Stimulated activated CD8-positive, alpha-beta memory T cell treated with anti-CD3 and anti-CD28 coated beads, Interleukin-15, amount 100 ng/mL, for 1 hour (primary cell): ENCODE measurements at regions not wholly inside any gene's neighbourhood (a gene's known extent, or its start where the extent isn't known, plus 50 kb on each side); places are given as distances from the start of the nearest gene placed in this dataset.
"Not testable (repeated sequence)": the region's sequence is repeated elsewhere in the genome, so short reads cannot be mapped to it uniquely, and the experiment has no call there.

Experiments used
- DNase-seq: peaks from one replicate; pipeline ENCODE4 v3.0.0-alpha.2; 2020; ENCODE audit warnings: low read depth

DNA sequence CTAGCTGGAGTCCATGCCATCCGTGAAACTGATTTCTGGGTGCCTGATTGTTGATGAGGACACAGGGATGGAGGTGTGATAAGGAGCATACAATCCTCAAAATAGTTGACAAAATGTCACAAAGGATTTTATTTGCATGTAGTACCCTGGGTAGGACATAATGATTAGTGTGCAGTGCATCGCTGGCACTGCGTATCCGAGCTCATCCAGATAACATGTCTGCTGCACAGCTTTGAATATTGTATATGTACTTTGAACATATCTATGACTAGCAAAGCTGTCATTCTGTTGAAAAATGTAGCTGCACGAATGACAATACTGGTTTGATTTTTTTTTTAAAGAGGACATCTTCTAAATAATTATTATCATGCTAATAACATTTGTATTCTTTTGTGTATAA, 529.7 kb upstream of the FANCL start:
- DNase-seq: no peak

DNA sequence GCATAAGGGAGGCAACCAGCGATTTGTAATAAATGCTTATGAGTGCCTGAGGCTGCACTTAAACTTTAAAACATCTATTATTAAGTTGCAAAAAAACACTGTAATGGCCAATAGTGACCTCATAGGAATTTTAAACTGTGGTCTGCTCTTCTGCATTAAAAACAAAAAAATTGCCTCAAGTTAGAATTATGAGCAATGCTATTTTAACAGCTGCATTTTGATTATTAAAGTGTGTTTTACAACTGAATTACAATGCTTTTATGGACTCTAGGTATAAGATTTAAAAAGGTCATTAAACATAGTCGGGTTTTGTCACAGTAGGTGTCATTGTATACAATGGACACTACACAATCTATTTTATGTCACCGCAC, 528.7 kb upstream of the FANCL start:
- DNase-seq: no peak

DNA sequence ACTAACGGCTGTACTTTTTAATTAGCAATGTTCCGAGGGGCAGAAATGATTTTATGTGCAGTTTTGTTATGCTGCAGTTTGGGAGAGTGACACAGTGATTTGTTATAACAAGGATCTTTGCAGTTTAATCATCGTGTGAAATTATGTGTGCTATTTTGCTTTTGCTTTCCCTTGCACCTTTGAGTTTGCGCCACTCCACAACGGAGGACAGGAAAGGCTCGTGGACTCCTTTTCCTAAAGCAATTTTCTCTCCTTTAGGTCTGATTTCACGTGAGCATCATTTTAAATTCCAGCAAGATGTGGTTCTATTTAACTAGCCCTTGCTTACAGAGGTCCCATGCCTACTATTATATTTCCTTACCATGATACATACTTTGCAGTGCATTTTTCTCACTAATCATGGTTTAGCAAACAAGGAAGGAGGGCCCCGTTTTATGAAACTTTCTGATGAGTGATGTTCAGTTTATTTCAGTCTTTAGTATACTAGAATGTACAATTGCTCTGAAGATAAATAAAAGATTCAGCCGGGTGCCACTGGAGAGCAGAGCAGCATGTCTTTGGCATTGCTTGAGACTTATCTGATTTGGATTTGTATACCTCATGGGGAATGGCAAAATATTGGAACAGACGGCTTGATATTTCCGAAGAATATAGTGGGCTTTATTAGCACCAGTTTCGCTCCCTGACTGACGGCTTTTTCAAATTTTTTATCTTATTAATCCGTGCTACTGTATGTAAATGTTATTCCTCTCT, 528.2 kb upstream of the FANCL start:
- DNase-seq: no peak

DNA sequence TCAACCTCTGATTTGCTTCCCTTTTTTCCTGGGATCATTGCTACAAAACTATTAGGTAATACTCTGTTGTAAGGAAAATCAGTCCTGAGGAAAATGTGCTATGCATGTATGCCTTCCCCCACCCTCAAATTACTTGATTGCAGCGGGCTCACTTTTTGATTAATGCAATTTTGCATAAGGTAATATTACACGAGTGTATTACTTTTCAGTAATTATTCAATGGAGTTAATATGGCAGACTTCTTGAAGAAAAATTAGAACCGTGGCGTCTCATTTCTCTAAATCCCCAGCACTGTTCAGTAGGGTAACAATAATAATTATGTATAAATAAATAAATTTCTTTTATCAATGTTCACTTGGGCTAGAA, 527.6 kb upstream of the FANCL start:
- DNase-seq: no peak

DNA sequence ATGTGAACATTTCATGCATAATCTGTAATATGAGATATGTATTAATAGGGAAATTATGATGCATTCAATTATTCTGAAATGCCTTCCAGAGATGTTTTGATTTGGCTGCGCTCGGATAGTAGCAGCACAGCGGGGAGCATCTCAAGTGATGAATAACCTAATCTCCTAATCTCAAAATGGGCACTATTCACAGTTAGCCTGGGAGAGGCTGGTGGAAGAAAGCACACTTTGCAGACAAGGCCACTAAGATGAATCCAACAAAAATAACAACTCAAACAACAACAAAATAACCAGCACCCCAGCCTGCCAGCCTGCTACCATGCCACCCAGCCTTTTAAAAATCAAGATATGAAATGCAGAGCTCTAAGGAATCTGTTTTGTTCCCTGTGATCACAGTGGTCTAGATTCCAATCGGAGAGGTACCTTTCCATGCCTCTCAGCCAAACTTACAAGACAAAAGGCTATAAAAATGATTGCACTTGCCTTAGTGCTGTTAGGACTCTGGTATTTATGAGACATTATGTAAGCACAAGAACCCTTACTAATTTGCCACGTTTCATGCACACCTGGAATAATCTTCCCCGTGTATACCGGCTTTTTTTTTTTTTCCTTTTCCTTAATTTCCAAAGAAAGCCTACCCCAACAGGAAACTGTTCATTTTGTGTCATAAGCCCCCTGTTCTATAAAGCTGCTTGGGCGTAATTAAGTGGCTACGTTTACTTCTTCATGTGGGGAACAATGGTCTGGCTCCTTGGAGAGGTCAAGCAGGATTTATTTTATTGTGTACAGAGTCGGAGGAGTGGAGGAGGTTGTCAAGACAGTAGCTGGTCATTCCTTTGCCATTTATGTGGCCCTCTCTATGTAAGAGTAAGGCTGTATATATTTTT, 526.9 kb upstream of the FANCL start:
- no peak for DNase-seq

DNA sequence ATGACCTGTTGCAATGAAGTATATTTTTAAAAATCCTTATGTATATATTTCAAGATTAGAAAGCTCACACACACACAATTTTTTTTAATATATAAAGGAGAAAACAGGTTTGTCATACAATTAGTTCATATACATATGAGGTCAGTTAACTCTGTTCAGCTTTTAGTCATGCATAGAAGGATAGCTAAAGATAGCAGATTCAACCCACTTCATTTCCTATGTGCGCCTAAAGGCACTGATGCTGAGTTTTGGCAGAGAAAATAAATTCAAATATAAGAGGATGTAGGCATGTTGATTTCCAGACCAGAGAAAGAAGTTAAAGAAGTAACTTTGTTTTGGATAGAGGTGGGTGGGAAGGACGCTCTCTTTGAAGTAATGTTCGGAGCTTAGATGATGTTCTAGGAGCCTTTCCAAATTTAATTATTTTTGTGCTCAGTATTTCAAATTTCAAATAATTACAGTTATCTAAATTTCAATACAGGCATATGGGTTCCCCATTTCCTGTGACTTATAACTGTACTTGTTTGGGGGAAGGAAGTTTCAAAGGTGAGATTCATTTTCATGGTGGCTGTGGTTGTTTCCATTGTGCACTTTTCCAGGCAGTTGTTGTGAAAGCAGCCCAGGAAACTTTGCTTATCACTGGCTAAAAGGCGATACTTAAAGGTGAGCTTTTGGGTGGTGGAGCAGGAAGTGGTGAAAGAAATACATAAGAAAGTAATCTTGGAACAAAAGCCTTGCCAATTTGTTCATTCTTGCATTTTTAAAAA, 523.4 kb upstream of the FANCL start:
- no peak for DNase-seq

DNA sequence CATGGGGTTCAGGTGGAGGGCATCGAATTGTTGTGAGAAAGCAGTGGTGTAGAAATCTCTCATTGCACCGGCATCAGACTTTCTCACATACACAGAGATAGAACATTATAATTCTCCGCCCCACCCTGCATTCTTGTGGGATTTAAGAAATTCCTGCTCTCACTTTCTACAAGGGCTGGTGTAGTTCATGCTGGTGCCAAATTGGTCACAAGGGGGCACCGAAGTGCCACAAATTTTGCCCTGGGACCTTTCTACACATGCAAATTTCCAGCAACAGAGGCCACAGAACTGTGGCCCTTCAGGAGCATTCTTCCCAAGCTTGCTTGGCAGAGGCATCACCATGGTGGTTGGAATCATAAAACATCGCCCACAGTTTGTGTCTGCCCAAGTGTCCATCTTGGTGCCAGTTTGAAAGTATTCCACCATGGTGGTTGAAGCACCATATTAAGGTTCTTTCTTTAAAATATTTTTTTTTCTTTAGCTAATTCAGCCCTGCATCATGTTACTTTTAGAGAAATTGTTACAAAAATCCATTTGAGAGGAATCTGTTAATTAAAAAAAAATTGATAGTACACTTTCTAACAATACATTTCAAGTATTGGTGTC, 521.2 kb upstream of the FANCL start:
- DNase-seq: no peak

DNA sequence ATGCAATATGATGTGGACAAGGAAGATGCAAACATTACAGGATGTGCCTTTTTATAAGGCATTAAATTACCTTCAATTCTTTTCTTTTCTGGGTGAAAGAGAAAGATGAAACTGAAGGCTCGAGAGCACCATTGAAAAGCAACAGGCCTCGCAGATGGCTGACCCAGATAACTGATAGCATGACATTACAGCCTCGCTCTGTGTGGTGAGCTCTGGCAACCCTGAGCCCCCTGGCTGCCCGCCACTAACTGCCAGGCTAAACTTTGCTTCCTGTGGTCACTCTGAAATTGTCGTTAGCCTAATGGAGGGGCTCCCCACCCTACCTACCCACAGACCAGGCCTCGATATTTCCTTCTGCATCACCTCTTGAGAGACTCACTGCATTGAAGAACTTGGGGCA, 516.8 kb upstream of the FANCL start:
- DNase-seq: no peak

DNA sequence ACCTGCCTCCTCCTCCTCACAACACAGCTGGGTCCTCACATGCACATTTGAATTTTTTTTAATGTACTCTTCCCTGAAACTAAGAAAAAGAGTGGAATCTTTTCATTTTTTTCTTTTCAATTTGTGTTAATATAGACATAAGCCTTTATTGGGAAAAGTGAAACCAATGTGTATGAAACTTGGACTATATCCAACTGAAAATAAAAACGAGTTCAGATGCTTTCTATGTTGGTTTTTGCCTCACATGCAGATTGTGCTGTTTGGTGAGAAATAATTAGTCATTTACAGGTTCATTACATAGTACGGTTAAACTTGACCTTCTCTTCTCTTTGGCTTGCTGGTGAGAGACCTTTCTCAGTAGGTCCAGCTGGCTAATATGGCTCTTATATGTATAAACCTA, 515.2 kb upstream of the FANCL start:
- DNase-seq: no peak

DNA sequence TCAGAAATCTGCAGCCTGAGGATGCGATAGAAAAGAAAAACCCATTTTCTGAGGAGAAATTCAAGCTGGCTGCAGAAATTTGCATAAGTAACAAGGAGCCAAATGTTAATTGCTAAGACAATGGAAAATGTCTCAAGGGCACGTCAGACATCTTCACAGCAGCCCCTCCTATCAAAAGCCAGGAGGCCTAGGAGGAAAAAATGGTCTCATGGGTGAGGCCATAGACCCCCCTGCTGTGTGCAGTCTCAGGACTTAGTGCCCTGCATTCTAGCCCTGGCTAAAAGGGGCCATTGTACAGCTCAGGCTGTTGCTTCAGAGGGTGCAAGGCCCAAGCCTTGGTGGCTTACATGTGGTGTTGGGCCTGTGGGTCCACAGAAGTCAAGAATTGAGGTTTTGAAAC, 511.4 kb upstream of the FANCL start:
- DNase-seq: not testable (repeated sequence)

DNA sequence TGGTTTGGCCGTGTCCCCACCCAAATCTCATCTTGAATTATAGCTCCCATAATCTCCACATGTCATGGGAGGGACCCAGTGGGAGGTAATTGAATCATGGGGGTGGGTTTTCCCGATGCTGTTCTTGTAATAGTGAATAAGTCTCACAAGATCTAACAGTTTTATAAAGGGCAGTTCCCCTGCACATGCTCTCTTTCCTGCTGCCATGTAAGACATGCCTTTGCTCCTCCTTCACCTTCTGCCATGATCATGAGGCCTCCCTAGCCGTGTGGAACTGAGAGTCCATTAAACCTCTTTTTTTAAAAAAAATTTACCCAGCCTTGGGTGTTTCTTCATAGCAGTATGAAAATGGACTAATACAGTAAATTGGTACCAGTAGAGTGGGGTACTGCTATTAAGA, 510.6 kb upstream of the FANCL start:
- DNase-seq: not testable (repeated sequence)

DNA sequence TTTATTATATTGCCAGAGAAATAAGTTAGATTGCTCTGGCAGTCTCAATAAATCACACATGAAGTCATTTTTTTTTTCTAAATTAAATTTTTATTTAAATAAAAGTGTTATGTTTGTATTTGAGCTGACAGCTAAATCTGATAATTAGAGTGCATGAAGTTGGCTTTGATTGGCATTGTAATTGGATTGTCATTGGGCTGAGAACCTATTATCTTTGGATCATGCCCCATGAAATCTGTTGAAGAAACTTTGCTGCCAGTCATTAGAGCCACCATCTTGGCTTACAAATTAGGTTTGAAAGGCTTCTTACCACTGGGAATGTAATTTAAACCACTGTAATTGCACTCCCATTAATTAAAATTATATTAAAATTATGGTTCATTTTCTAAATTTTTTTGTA, 507.9 kb upstream of the FANCL start:
- no peak for DNase-seq

DNA sequence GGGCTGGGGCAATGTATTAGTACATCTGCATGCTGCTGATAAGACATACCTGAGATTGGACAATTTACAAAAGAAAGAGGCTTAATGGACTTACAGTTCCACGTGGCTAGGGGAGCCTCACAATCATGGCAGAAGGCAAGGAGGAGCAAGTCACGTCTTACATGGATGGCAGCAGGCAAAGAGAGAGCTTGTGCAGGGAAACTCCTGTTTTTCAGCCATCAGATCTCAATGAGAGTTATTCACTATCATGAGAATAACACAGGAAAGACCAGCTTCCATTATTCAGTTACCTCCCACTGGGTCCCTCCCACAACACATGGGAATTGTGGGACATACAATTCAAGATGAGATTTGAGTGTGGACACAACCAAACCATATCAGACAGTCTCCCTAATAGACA, 504.2 kb upstream of the FANCL start:
- not testable (repeated sequence) for DNase-seq

DNA sequence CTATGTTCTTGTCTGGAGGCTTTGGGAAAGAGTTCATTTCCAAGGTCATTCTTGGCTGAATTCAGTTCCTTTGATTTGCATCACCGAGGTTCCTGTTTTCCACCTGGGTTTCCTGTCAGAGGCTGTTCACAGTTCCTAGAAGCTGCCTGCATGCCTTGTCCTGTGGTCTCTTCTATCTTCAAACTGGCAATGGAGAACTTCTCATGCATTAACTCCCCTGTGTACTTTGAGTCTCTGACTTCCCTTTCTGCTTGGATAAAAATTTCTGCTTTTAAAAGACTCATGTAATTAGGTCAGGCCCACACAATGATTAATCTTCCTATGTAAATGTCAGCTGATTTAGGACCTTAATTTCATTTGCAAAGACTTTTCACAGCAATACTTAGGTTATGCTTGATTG, 499.3 kb upstream of the FANCL start:
- no peak for DNase-seq

DNA sequence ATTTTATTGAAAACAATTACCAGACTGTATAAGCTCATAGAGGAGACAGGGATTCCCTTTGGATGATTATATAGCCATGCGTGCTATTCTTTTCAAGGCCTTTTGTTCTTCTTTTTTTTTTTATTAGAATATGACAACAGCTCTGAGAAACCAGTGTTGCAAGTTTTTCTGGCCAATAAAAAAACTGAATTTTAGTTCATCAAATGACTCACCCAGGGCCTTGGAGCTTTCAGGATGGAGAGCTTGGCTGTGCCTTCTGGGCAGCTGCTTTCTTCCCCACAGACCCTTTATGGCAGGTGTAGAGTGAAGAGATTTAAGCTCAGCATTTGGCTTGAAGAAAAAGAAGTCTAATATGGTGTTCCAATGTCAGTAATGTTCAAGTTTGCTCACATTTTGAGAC, 497.9 kb upstream of the FANCL start:
- no peak for DNase-seq

DNA sequence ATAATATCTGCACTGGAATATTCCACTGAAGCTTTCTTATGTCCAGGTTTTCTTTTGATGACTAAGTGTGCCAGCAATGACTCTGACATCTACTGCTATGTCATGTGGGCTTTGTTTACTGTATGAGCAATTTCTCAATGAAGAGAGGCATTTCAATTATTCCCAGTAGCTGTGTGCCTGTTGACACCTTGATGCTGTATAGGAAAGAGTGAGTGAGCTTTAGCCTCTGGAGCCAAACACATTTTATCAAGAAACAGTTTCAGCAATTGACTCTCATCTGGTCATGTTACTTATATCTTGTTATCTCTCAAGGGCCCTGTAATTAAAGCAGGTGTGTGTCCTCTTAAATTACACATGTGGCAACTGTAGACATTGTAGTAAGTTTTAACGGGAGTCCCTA, 493.2 kb upstream of the FANCL start:
- DNase-seq: no peak

DNA sequence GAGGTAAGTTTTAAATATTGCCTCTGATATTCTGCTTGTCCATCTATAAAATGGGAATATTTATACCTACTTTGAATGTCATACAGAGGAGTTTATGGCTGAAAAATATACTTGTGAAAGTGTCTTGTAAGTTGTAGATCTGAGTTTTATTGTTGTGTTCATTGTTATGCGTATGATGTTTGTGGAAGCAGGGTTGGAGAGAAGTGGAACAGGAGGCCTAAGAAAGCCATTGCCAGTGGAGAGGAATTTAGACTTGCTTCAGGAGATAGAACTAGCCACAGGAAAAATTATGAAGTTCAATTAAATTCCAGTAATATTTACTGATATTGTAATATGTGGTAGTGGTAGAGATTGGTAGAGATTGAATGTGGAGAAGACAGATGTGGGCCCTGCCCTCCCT, 491.9 kb upstream of the FANCL start:
- DNase-seq: no peak

DNA sequence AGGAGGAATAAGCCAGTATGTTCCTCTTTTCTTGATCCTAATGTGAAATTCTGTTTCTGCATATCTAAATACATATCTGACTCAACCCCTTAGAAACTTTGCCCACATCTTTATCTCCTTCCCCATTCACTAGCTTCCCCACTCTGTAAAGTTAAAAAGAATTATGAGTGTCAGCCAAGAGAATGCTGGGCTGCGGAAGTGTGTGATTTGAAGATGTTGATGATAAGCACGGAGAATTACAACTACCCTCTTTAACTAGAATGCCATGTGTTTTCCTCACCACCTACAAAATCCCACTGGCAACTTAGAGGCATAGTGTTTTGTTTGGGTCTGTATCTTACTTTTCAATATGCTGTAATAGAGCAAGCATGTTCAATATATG, 490.4 kb upstream of the FANCL start:
- DNase-seq: no peak

DNA sequence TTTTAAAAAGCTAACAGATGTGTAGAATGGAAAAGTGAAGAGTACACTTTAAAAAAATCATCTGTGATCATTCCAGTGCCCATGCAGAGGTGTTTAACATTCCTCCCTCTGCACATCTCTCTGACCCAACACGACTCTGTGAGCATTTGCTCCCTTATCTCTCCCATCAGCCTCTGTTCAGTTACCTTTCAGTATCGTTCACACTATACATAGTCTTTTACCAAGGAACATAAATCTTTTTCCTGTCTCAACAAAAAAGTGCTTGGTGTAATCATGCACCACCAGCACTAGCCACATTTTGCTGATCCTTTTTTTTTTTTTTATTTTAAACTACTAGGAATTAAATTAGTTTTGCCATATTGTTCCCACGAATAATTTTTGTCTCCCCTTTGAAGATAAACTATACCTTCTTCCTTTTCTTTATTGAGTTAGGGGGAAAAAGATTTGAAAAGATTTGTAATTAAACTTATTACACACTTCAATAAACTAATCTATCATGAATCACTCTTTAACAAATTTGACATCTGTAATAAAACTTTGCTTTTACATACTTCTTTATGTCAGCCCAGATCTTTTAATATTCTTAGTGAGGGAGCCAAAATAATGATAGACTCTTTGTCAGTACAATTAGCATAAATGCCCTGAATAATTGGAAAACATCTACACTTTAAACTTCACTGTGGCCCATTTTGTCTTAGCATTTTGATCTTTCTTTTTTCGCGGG, 489.8 kb upstream of the FANCL start:
- DNase-seq: no peak

DNA sequence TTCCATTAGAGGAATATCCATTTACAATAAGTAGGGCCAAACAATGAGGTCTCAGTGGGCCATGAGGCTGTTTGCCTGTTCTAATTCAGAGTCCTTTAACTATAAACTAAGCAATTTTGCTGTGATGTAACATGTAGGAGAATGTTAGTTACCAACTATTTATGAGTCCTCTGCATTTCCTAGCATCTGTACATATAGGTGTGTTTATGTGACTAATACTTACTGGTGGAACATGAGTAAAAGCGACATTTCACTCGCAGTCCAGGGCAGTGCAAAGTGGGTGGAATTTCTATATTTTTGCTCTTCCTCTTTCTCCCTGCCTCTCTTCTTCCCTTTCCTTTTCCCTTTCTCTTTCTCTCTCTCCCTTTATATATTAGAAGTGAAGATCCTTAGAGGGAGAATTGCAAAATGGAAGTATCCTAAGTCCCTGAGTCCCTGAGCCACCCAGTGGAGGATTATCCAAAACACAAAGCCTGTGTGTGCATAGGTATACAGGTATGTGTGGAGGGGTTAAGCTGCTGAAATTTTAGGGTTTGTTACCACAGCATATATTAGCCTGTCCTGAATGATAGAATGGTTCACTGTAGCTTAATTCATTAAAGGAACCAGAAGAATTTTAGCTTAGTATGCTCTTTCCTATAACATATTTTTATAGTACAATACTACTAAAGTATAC, 487.0 kb upstream of the FANCL start:
- DNase-seq: no peak

DNA sequence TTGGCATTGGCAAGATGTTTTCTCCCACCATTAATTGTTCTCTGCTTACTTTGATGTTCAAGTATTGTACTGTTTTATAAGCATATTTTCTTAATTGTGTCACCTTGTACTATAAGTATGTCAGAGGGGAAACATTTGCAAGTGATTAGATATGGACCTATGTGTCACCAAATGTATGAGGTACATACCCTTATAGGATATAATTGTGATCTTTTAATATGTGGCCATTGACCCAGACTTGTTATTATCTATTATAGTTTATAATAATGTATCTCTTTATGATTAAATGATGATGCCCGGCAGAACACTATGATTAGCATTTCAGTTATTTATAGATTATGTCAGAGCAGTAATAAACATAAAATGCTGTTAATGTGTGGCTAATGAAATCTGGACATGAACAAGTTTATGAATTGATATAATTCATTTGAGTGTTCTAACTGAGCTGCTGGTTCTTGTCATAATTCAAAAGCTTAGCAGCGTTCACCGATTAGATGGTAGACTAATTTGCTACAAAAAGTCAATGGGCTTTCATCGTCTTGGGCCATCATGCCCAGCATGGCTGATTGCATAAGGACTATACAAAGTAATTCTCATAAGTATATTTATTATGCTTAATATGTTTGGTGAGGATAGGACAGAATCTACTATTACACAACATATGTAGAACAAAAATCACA, 480.9 kb upstream of the FANCL start:
- no peak for DNase-seq
